Liver (tissue), 8 donors: ENCODE measurements at regions not wholly inside any gene's neighbourhood (a gene's known extent, or its start where the extent isn't known, plus 50 kb on each side); places are given as distances from the start of the nearest gene placed in this dataset.

Source experiments
- DNase-seq: peaks from one replicate; pipeline ENCODE4 v3.0.0-alpha.2; 2017; ENCODE audit warnings: low spot score
- H3K27ac ChIP-seq, 2 donors: one replicate each; pipeline ENCODE4 v1.7.0; 2013; ENCODE audit warnings: inconsistent platforms in 2 of 2, low read length in 2 of 2, control low read depth in 1 of 2, low read depth in 1 of 2, mild to moderate bottlenecking in 1 of 2
- H3K27me3 ChIP-seq, 4 donors: one replicate each; pipeline versions ENCODE4 v1.6.1 to v1.7.0; 2013; ENCODE audit warnings: low read length in 3 of 4, inconsistent platforms in 1 of 4, mild to moderate bottlenecking in 1 of 4, moderate library complexity in 1 of 4; ENCODE audit not compliant: control insufficient read depth in 4 of 4, insufficient read depth in 4 of 4
- H3K36me3 ChIP-seq, 4 donors: one replicate each; pipeline versions ENCODE4 v1.6.1 to v1.7.0; 2013; ENCODE audit warnings: low read length in 3 of 4, mild to moderate bottlenecking in 3 of 4, low read depth in 1 of 4, moderate library complexity in 1 of 4; ENCODE audit not compliant: control insufficient read depth in 4 of 4, insufficient read depth in 3 of 4
- H3K4me1 ChIP-seq, 4 donors: one replicate each; pipeline versions ENCODE4 v1.6.1 to v1.7.0; 2013; ENCODE audit warnings: low read length in 3 of 4, mild to moderate bottlenecking in 3 of 4, moderate library complexity in 1 of 4; ENCODE audit not compliant: control insufficient read depth in 4 of 4, insufficient read depth in 4 of 4
- H3K4me3 ChIP-seq, 3 donors: one replicate each; pipeline versions ENCODE4 v1.6.1 to v1.7.0; 2013; ENCODE audit warnings: low read length in 3 of 3, control low read depth in 1 of 3, low read depth in 1 of 3, mild to moderate bottlenecking in 1 of 3
- H3K9ac ChIP-seq, 2 donors: one replicate each; pipeline ENCODE4 v1.7.0; 2013; ENCODE audit warnings: low read length in 2 of 2, mild to moderate bottlenecking in 2 of 2, moderate library complexity in 2 of 2, control low read depth in 1 of 2, low read depth in 1 of 2
- H3K9me3 ChIP-seq, 4 donors: one replicate each; pipeline versions ENCODE4 v1.6.1 to v1.7.0; 2013; ENCODE audit warnings: low read length in 3 of 4; ENCODE audit not compliant: control insufficient read depth in 4 of 4
- EGR1 ChIP-seq, 2 donors: IDR thresholded peaks; 2 replicates each; pipeline ENCODE4 v1.6.1; 2016 to 2018; ENCODE audit warnings: antibody characterized with exemption in 2 of 2, low read depth in 2 of 2
- FOXA1 ChIP-seq: IDR thresholded peaks from 2 replicates; pipeline ENCODE4 v1.6.1; 2016; ENCODE audit warnings: antibody characterized with exemption
- FOXA2 ChIP-seq: IDR thresholded peaks from 2 replicates; pipeline ENCODE4 v1.6.1; 2016; ENCODE audit warnings: antibody characterized with exemption
- GABPA ChIP-seq, 2 donors: IDR thresholded peaks in 1 of 2; conservative IDR thresholded peaks in 1 of 2; 2 replicates each; pipeline ENCODE4 v1.6.1; 2016; ENCODE audit warnings: antibody characterized with exemption in 2 of 2, mild to moderate bottlenecking in 1 of 2, moderate library complexity in 1 of 2
- HNF4A ChIP-seq, 2 donors: conservative IDR thresholded peaks; 2 replicates each; pipeline ENCODE4 v1.6.1; 2016; ENCODE audit warnings: antibody characterized with exemption in 2 of 2, mild to moderate bottlenecking in 2 of 2
- HNF4G ChIP-seq: IDR thresholded peaks from 2 replicates; pipeline ENCODE4 v1.6.1; 2016; ENCODE audit warnings: antibody characterized with exemption
- JUND ChIP-seq, 2 donors: IDR thresholded peaks; 2 replicates each; pipeline ENCODE4 v1.6.1; 2016; ENCODE audit warnings: antibody characterized with exemption in 2 of 2
- NR2F2 ChIP-seq: IDR thresholded peaks from 2 replicates; pipeline ENCODE4 v1.6.1; 2016; ENCODE audit warnings: antibody characterized with exemption
- RAD21 ChIP-seq, 2 donors: IDR thresholded peaks; 2 replicates each; pipeline ENCODE4 v1.6.1; 2016; ENCODE audit warnings: antibody characterized with exemption in 2 of 2, mild to moderate bottlenecking in 2 of 2
- RXRA ChIP-seq, 2 donors: IDR thresholded peaks; 2 replicates each; pipeline ENCODE4 v1.6.1; 2017 to 2018; ENCODE audit warnings: antibody characterized with exemption in 2 of 2, mild to moderate bottlenecking in 1 of 2
- SP1 ChIP-seq: IDR thresholded peaks from 2 replicates; pipeline ENCODE4 v1.6.1; 2018; ENCODE audit warnings: antibody characterized with exemption, mild to moderate bottlenecking
- TAF1 ChIP-seq: conservative IDR thresholded peaks from 2 replicates; pipeline ENCODE4 v1.6.1; 2016; ENCODE audit warnings: antibody characterized with exemption, mild to moderate bottlenecking
- YY1 ChIP-seq: IDR thresholded peaks from 2 replicates; pipeline ENCODE4 v1.6.1; 2016; ENCODE audit warnings: antibody characterized with exemption, mild to moderate bottlenecking
- WGBS: extraction: QIAGEN DNeasy Blood & Tissue Kit; methylation state at CpG from one replicate; pipeline ENCODE4 v1.1.7; 2013; 5-methylcytosine and 5-hydroxymethylcytosine counted together
- TF ChIP-seq, protein P1 (sequence below): fragments of 150-350 bp; IDR thresholded peaks from 2 replicates; pipeline ENCODE4 v1.5.1; 2017; ENCODE audit warnings: improper control_type of control experiment, low read depth, low read length; ENCODE audit not compliant: missing input control
- TF ChIP-seq, protein P2 (sequence below): IDR thresholded peaks from 2 replicates; pipeline ENCODE4 v1.6.1; 2016; ENCODE audit warnings: antibody characterized with exemption
- TF ChIP-seq, protein P3 (sequence below): IDR thresholded peaks from 2 replicates; pipeline ENCODE4 v1.6.1; 2016; ENCODE audit warnings: antibody characterized with exemption, mild to moderate bottlenecking
- TF ChIP-seq, protein P4 (sequence below): IDR thresholded peaks from 2 replicates; pipeline ENCODE4 v1.6.1; 2016; ENCODE audit warnings: antibody characterized with exemption
- TF ChIP-seq, protein P5 (sequence below): IDR thresholded peaks from 2 replicates; pipeline ENCODE4 v1.6.1; 2016; ENCODE audit warnings: antibody characterized with exemption
- donor health status: healthy.
- donor health status: healthy.
- donor health status: healthy.
- donor health status: healthy.
- donor health status: healthy.

DNA sequence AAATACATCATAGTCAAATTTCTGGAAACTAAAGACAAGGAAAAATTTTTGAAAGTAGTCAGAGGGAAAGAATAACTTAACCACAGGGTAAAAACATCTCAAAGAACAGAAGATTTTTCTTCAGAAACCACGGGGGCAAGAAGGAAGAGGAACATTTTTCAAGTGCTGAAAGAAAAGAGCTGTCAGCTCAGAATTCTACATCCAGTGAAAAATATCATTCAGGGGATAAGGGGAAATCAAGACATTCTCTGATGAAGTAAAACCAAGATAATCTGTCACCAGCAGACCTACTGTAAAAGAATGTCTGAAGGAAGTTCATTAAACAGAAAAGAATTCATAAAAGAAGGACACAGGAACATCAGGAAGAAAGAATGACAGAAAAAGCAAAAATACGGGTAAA is 111.2 kb upstream of the TMEM72 start:
- DNase-seq, result no peak
- Histone ChIP-seq H3K4me3 (no peak overlapping the region), H3K9ac (no peak overlapping the region), H3K4me1 (no peaks in the 10 kb centered on the region), H3K27me3 (no peaks in the 10 kb centered on the region), H3K27ac (no peak overlapping the region), H3K9me3 (no peaks in the 10 kb centered on the region), H3K36me3 (no peaks in the 10 kb centered on the region)
- no peak for TF ChIP-seq JUND (IDR thresholded peaks at IDR 0.05)
- TF ChIP-seq EGR1 (IDR thresholded peaks at IDR 0.05; ENCODE audit: low read depth in 2 of 2), result no peak
- TF ChIP-seq, protein P1, sequence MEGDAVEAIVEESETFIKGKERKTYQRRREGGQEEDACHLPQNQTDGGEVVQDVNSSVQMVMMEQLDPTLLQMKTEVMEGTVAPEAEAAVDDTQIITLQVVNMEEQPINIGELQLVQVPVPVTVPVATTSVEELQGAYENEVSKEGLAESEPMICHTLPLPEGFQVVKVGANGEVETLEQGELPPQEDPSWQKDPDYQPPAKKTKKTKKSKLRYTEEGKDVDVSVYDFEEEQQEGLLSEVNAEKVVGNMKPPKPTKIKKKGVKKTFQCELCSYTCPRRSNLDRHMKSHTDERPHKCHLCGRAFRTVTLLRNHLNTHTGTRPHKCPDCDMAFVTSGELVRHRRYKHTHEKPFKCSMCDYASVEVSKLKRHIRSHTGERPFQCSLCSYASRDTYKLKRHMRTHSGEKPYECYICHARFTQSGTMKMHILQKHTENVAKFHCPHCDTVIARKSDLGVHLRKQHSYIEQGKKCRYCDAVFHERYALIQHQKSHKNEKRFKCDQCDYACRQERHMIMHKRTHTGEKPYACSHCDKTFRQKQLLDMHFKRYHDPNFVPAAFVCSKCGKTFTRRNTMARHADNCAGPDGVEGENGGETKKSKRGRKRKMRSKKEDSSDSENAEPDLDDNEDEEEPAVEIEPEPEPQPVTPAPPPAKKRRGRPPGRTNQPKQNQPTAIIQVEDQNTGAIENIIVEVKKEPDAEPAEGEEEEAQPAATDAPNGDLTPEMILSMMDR, result no peak
- TF ChIP-seq RAD21 (IDR thresholded peaks at IDR 0.05), result no peak
- no peak for TF ChIP-seq TAF1
- TF ChIP-seq, protein P2, sequence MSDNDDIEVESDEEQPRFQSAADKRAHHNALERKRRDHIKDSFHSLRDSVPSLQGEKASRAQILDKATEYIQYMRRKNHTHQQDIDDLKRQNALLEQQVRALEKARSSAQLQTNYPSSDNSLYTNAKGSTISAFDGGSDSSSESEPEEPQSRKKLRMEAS, result no peak
- 62% methylated on average over 2 of the region's 2 CpGs for WGBS

DNA sequence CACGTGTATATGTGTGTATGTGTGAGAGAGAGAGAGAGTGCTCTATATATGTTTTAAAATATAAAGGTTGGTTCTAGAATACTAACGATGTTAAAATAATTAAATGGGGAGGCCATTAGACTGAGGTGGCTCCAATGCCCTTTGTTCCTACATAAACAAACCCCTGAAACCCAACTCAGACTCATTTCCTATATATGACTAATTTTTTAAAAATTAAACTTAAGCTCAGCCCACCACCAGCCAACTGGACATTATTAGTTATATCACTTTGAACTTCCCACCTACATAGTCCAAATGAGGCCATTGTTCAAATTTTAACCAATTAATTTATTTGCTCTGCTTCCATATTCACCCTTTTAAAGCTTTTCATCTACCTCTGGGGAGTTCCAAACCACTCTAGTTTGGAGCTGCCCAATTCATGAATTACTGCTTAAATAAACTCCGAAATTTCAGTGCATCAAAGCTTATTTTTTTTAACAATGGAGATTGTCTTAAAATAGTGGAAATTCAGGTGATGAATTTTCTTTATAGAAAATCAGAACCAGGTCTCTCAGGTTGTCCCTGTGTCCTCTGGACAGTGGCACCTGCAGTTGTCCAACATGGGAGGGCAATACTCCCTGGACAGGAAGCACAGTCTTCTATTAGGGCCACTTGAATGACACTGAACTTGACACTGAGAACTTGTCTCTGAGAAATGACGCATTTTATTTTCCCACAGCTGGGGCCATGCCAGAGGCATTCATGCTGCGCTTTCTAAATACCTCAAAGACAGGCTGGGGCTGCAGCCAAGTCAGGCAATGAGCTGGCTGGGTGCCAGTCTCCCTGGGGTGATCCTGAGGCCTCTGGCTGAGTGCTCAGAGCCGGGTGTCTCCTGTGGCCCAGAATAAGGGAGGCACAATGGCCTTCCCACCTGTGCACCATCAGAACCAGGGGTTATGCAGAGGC is 109.5 kb upstream of the TMEM72 start:
- no peak for DNase-seq
- Histone ChIP-seq H3K9ac (no peak overlapping the region), H3K36me3 (no peaks in the 10 kb centered on the region), H3K27ac (peak overlapping the region in 1 of 2 donors; percentile 19), H3K9me3 (no peaks in the 10 kb centered on the region), H3K4me3 (no peak overlapping the region), H3K4me1 (no peaks in the 10 kb centered on the region), H3K27me3 (no peaks in the 10 kb centered on the region)
- TF ChIP-seq HNF4A (conservative IDR thresholded peaks at IDR 0.05) (peak; percentile 51 to 69), JUND (IDR thresholded peaks at IDR 0.05) (peak; percentile 44 to 63), TAF1 (no peak), RXRA (IDR thresholded peaks at IDR 0.05) (peak; percentile 77 to 93), SP1 (peak; percentile 62), RAD21 (IDR thresholded peaks at IDR 0.05) (peak in 1 of 2 donors; percentile 36), FOXA2 (peak; percentile 25), NR2F2 (peak; percentile 63), HNF4G (no peak), EGR1 (IDR thresholded peaks at IDR 0.05; ENCODE audit: low read depth in 2 of 2) (no peak), YY1 (peak; percentile 74), FOXA1 (peak; percentile 65), GABPA (IDR thresholded peaks at IDR 0.05 in 1 of 2, conservative IDR thresholded peaks at IDR 0.05 in 1 of 2) (peak; percentile 16 to 74)
- TF ChIP-seq, protein P3, sequence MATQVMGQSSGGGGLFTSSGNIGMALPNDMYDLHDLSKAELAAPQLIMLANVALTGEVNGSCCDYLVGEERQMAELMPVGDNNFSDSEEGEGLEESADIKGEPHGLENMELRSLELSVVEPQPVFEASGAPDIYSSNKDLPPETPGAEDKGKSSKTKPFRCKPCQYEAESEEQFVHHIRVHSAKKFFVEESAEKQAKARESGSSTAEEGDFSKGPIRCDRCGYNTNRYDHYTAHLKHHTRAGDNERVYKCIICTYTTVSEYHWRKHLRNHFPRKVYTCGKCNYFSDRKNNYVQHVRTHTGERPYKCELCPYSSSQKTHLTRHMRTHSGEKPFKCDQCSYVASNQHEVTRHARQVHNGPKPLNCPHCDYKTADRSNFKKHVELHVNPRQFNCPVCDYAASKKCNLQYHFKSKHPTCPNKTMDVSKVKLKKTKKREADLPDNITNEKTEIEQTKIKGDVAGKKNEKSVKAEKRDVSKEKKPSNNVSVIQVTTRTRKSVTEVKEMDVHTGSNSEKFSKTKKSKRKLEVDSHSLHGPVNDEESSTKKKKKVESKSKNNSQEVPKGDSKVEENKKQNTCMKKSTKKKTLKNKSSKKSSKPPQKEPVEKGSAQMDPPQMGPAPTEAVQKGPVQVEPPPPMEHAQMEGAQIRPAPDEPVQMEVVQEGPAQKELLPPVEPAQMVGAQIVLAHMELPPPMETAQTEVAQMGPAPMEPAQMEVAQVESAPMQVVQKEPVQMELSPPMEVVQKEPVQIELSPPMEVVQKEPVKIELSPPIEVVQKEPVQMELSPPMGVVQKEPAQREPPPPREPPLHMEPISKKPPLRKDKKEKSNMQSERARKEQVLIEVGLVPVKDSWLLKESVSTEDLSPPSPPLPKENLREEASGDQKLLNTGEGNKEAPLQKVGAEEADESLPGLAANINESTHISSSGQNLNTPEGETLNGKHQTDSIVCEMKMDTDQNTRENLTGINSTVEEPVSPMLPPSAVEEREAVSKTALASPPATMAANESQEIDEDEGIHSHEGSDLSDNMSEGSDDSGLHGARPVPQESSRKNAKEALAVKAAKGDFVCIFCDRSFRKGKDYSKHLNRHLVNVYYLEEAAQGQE, result peak; percentile 42
- TF ChIP-seq, protein P2, result peak; percentile 53
- TF ChIP-seq, protein P1, result no peak
- TF ChIP-seq, protein P4, sequence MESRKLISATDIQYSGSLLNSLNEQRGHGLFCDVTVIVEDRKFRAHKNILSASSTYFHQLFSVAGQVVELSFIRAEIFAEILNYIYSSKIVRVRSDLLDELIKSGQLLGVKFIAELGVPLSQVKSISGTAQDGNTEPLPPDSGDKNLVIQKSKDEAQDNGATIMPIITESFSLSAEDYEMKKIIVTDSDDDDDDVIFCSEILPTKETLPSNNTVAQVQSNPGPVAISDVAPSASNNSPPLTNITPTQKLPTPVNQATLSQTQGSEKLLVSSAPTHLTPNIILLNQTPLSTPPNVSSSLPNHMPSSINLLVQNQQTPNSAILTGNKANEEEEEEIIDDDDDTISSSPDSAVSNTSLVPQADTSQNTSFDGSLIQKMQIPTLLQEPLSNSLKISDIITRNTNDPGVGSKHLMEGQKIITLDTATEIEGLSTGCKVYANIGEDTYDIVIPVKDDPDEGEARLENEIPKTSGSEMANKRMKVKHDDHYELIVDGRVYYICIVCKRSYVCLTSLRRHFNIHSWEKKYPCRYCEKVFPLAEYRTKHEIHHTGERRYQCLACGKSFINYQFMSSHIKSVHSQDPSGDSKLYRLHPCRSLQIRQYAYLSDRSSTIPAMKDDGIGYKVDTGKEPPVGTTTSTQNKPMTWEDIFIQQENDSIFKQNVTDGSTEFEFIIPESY, result peak; percentile 38
- TF ChIP-seq, protein P5, sequence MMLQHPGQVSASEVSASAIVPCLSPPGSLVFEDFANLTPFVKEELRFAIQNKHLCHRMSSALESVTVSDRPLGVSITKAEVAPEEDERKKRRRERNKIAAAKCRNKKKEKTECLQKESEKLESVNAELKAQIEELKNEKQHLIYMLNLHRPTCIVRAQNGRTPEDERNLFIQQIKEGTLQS, result no peak
- 50% methylated on average over 6 of the region's 6 CpGs for WGBS
